ENCODE measurements at regions not wholly inside any gene's neighbourhood (a gene's known extent, or its start where the extent isn't known, plus 50 kb on each side); places are given as distances from the start of the nearest gene placed in this dataset.

GRCh38 chr3:194269610-194270145 is 81.5 kb downstream of the CPN2 start:
- peak in 1 of 4 donors; percentile 4 for TF ChIP-seq POLR2A (IDR thresholded peaks at IDR 0.05)
- peak; percentile 95 to 99 (median 98) for TF ChIP-seq EP300 (IDR thresholded peaks at IDR 0.05)
- peak; percentile 97 to 99 for TF ChIP-seq POLR2AphosphoS5 (IDR thresholded peaks at IDR 0.05)
- TF ChIP-seq CTCF (IDR thresholded peaks at IDR 0.05): peak; percentile 45 to 84 (median 62)
- peak; percentile 52 to 62 for ATAC-seq (ENCODE audit: low FRiP score in 2 of 2)
- H3K4me1 ChIP-seq: peaks cover 49 to 75% (median 56%) of the 10 kb centered on the region in 4 donors
- 10 to 19% methylated on average over 10 to 28 of the region's 29 CpGs for WGBS, 2 donors
- peak; percentile 79 to 91 for DNase-seq
- no peaks in the 10 kb centered on the region for H3K9me3 ChIP-seq
- no peaks in the 10 kb centered on the region for H3K36me3 ChIP-seq
- no peaks in the 10 kb centered on the region for H3K27me3 ChIP-seq
- H3K4me3 ChIP-seq: peak overlapping the region in 1 of 4 donors; percentile 4
- peak overlapping the region; percentile 82 to 85 (median 84) for H3K27ac ChIP-seq

- peaks cover 42 to 65% (median 46%) of the 10 kb centered on the region in 4 donors for H3K4me1 ChIP-seq
- no peaks in the 10 kb centered on the region for H3K36me3 ChIP-seq
- TF ChIP-seq POLR2A (IDR thresholded peaks at IDR 0.05) (no peak), POLR2AphosphoS5 (IDR thresholded peaks at IDR 0.05) (peak; percentile 94 to 95), EP300 (IDR thresholded peaks at IDR 0.05) (peak; percentile 44 to 99 (median 94))
- 58 to 80% methylated on average over 1 to 13 of the region's 19 CpGs for WGBS, 2 donors
- H3K4me3 ChIP-seq: no peak overlapping the region
- peak; percentile 80 to 81 for DNase-seq
- peak overlapping the region; percentile 82 to 85 (median 84) for H3K27ac ChIP-seq
- peak; percentile 23 to 80 for ATAC-seq (ENCODE audit: low FRiP score in 2 of 2)
- H3K9me3 ChIP-seq: no peaks in the 10 kb centered on the region
- no peaks in the 10 kb centered on the region for H3K27me3 ChIP-seq
Measured at GRCh38 chr3:194270627-194271459, 80.3 kb downstream of the CPN2 start.

GRCh38 chr3:194271460-194272035 is 79.6 kb downstream of the CPN2 start:
- no peaks in the 10 kb centered on the region for H3K27me3 ChIP-seq
- DNase-seq: no peak
- peaks cover 37 to 58% (median 40%) of the 10 kb centered on the region in 4 donors for H3K4me1 ChIP-seq
- 65 to 69% methylated on average over 10 to 15 of the region's 15 CpGs for WGBS, 2 donors
- H3K36me3 ChIP-seq: no peaks in the 10 kb centered on the region
- H3K27ac ChIP-seq: peak overlapping the region; percentile 82 to 85 (median 84)
- no peak overlapping the region for H3K4me3 ChIP-seq
- no peaks in the 10 kb centered on the region for H3K9me3 ChIP-seq
- TF ChIP-seq POLR2AphosphoS5 (IDR thresholded peaks at IDR 0.05): no peak
- TF ChIP-seq CTCF (IDR thresholded peaks at IDR 0.05): no peak
- TF ChIP-seq EP300 (IDR thresholded peaks at IDR 0.05): no peak
- peak in 1 of 4 donors; percentile 26 for TF ChIP-seq POLR2A (IDR thresholded peaks at IDR 0.05)
- ATAC-seq (ENCODE audit: low FRiP score in 2 of 2): no peak

GRCh38 chr3:194272221-194272620 is 78.9 kb downstream of the CPN2 start:
- peak overlapping the region in 2 of 4 donors; percentile 82 to 85 for H3K27ac ChIP-seq
- H3K36me3 ChIP-seq: no peaks in the 10 kb centered on the region
- TF ChIP-seq POLR2AphosphoS5 (IDR thresholded peaks at IDR 0.05) (no peak), POLR2A (IDR thresholded peaks at IDR 0.05) (no peak), EP300 (IDR thresholded peaks at IDR 0.05) (no peak), CTCF (IDR thresholded peaks at IDR 0.05) (no peak)
- no peaks in the 10 kb centered on the region for H3K9me3 ChIP-seq
- DNase-seq (peak in 1 of 2 donors; percentile 55), ATAC-seq (ENCODE audit: low FRiP score in 2 of 2) (no peak)
- peaks cover 34 to 57% (median 43%) of the 10 kb centered on the region in 4 donors for H3K4me1 ChIP-seq
- H3K27me3 ChIP-seq: no peaks in the 10 kb centered on the region
- 96 to 100% methylated on average over 6 to 11 of the region's 11 CpGs for WGBS, 2 donors
- H3K4me3 ChIP-seq: no peak overlapping the region
